Activated CD4-positive, alpha-beta T cell treated with anti-CD3 and anti-CD28 coated beads, Interleukin-2, amount 50 U/mL, for 24 hours (primary cell): ENCODE measurements at regions not wholly inside any gene's neighbourhood (a gene's known extent, or its start where the extent isn't known, plus 50 kb on each side); places are given as distances from the start of the nearest gene placed in this dataset.
"Not testable (repeated sequence)": the region's sequence is repeated elsewhere in the genome, so short reads cannot be mapped to it uniquely, and the experiment has no call there.

Source experiments
- DNase-seq, 2 donors: peaks; one replicate each; pipeline ENCODE4 v3.0.0-alpha.2; 2020; ENCODE audit warnings: low read depth in 1 of 2, low spot score in 1 of 2

DNA sequence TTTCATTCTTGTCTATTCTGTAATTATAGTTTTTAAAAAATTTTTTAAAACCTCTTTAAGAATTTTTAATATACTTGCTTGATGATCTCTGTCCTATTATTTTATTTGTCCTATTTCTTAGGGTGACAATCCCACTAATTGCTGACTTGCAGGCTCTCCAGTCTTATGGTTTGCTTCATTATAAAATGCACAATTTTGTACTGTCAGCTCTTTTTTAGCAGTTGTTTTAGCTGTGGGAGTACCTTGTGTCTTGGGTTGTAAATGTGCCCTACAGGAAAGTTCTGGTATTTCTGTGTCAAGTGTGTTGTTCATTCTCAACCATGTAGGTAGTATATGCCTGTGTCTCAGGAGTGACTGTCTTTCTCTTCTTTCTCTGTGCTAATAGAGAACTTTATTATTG, 118.2 kb upstream of the IL15 start:
- DNase-seq: no peak

- DNase-seq: no peak
Measured at GRCh38 chr4:141524116-141524515, 112.3 kb upstream of the IL15 start.

GRCh38 chr4:141524841-141525240, 111.5 kb upstream of the IL15 start:
- DNase-seq: no peak

GRCh38 chr4:141530627-141531026, 105.8 kb upstream of the IL15 start:
- no peak for DNase-seq

- no peak for DNase-seq
Measured at GRCh38 chr4:141534985-141535384, 101.4 kb upstream of the IL15 start.

GRCh38 chr4:141538001-141538400, 98.4 kb upstream of the IL15 start:
- DNase-seq: no peak

DNA sequence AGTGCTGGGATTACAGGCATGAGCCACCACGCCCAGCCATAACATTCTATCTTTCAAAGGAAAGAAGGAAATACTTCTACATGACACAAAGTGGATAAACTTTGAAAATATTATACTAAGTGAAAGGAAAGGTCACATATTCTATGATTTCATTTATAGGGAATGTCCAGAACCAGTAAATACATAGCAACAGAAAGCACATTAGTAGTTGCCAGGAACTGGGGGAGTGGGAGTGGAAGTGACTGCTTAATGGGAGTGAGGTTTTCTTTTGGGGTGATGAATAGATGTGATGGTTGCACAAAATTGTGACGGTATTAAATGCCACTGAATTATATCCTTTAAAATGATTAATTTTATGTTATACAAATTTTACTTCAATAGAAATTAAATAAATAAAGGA, 95.7 kb upstream of the IL15 start:
- DNase-seq: no peak

DNA sequence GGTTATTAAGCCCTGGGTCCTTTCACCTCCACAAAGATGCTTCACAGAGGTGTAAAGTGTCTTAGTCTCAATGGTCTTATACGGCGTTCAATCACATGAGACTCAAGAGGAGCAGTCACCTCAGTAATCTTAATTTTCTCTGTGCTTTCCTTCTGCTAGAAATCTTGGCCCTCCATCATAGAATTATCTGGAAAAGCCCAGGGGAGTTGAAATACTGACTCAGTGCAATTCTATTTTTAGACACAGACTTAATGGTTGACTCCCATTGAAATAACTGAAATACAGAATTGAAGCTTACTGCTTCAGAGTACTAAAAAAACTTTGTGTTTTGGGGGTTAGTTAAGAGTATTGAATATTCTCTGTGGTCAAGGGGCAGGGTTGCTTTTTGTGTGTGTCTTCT, 94.5 kb upstream of the IL15 start:
- DNase-seq: no peak

DNA sequence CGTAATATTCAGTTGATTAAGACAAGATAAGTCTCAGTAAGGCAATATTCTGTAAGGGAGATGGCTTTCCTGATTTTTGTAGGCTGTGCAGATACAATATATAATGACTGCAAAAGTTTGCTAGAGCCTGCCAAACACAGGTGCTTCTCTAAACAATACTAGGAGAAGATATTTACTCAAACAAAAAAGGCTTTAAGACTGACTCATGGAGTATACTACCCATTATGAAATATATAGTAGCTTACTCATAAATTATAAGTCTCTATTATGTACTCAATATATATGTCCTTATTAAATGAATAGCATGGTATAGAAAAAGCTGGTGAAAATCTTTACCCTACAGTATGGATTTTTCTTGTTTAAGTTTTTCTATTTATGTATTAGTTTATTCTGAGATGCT, 93.2 kb upstream of the IL15 start:
- DNase-seq: no peak

DNA sequence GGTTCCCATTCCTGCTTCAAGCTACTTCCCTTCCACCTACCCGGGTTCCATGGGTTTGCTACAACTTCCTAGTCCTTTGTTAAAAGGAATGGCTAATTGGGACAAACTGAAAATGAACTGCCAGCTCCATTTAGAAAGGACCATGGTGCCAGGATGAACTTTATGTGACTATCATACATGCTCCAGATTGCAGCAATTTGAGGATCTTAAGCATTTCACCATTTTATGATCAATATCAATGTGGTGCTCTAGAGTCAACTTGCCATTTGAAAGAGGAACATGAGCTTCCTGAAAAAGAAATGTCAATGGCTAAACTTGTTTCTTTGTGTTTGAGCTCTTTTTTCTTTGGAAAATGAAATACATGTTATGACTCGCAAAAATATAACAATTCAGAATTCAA, 92.7 kb upstream of the IL15 start:
- no peak for DNase-seq

DNA sequence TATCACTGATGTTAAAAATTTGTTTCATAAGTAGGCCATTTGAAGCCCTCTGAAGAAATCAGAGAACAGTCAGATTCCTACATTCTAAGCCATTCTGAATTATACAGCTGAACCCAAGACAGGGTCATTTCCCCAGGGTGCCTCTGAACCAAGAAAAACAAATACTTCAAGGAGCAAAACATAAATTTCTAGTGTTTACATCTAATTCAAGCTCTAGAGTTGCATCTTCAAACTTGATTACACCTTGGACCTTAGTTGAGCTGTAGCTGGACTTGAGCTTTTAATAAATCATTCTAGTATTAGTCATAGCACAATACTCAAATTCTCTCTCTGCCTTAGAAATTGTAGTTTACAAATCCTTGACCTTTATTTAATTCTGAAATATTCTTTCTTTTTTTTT, 87.6 kb upstream of the IL15 start:
- DNase-seq: no peak

DNA sequence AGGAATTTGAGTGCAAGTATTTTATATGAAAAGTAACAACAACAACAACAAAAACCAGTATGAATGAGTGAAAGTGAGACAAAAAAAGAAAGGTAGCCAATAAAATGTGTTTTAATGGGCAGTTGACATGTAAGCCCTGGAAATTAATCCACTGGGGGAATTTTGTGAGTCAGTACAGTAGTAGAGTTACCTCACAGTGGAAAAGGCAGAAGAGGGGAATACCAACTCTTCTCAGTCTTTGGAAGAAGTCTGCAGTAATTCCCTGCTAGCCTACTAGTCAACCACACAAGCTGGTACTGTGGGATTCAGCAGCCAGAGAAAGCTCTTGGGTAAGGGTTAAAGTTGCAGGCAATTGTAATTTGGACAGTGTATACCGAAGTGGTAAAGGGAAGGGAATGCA, 76.3 kb upstream of the IL15 start:
- no peak for DNase-seq

DNA sequence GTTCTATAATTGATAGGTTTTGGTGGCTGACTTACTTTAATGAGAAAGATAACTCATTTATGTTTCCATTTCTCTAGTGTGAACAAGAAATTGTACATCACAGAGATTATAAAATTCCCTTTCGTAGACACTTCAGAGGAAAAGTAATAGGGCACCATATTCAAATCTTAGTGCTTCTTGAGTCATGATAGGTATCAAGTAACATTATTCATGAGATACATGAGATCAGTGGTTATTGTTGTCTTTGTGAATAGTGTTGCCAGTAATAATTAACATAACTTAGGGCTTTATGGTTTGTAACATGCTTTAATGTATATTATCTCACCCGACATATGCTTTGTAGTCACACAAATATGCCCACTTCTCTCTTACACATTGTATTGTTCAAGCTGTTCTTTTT, 73.7 kb upstream of the IL15 start:
- no peak for DNase-seq

- no peak for DNase-seq
Measured at GRCh38 chr4:141563723-141564122, 72.7 kb upstream of the IL15 start.

DNA sequence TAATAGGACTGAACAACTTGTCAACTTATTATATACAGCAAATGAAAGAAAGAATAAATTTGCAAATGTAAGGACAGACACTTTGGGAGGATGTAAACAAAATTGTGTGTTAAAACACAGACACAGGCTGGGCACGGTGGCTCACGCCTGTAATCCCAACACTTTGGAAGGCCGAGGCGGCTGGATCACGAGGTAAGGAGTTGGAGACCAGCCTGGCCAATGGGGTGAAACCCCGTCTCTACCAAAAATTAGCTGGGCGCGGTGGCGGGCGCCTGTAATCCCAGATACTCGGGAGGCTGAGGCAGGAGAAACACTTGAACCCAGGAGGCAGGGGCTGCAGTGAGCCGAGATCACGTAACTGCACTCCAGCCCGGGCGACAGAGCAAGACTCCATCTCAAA, 71.4 kb upstream of the IL15 start:
- DNase-seq: not testable (repeated sequence)

GRCh38 chr4:141565379-141566089, 70.8 kb upstream of the IL15 start:
- DNase-seq: no peak

- no peak for DNase-seq
Measured at GRCh38 chr4:141567326-141567915, 69.0 kb upstream of the IL15 start.

- DNase-seq: no peak
Measured at GRCh38 chr4:141569141-141569540, 67.2 kb upstream of the IL15 start.

- DNase-seq: no peak
Measured at GRCh38 chr4:141570290-141570689, 66.1 kb upstream of the IL15 start.

- DNase-seq: no peak
Measured at GRCh38 chr4:141571362-141571761, 65.0 kb upstream of the IL15 start.

GRCh38 chr4:141571793-141572192, 64.6 kb upstream of the IL15 start:
- no peak for DNase-seq

- DNase-seq: no peak
Measured at GRCh38 chr4:141573678-141574077, 62.7 kb upstream of the IL15 start.

DNA sequence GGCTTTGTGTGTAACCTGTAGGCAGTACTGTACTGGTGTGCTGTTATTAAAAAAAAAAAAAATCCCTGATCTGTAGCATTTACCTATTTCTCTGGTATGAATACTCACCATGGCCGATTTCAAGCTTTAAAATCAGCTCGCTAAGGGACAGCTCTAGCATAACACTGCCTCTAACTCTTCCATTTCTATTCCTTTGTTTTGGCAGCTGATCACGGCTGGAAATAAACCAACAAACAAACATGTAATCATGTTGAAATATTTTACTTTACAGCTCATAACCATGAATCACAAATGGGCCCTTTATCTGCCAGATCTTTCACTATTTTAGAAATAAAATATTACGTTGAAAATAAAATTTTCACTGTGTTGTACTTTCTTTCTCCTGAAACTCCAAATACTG, 60.5 kb upstream of the IL15 start:
- no peak for DNase-seq
